OCI-LY7 (cell line): ENCODE measurements at regions not wholly inside any gene's neighbourhood (a gene's known extent, or its start where the extent isn't known, plus 50 kb on each side); places are given as distances from the start of the nearest gene placed in this dataset.

Source experiments
- EZH2phosphoT487 ChIP-seq: fragments of 200-600 bp; sonication (generic); IDR thresholded peaks from 2 replicates; pipeline ENCODE4 v1.6.1; 2018; ENCODE audit warnings: low read depth, borderline replicate concordance, mild to moderate bottlenecking, mixed run types, antibody characterized with exemption, low read length, moderate library complexity, mixed read lengths
- TF ChIP-seq, protein P1 (sequence below): fragments of 200-600 bp; sonication (generic); conservative IDR thresholded peaks from 2 replicates; pipeline ENCODE4 v1.5.1; 2014; ENCODE audit warnings: mild to moderate bottlenecking, antibody characterized with exemption, low read length, moderate library complexity, mixed read lengths

DNA sequence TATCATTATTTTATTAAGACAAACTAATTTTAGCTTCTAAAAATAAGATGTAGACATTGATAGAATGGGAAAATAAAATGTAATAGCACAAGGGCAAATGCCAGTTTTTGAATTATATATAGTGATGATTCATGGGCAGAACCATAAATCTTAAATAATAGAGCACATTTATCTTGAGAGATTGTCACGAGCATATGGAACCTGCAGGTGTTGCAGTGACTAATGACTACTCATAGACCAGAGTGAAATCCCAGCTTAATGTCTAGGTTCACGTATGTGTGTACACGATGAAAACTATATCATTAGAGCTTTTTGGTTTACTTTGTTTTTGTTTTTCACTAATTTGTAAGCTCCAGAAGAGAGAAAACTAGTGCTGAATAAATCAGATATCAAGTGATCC lies 150.2 kb upstream of the CACNA2D1 start:
- TF ChIP-seq, protein P1, sequence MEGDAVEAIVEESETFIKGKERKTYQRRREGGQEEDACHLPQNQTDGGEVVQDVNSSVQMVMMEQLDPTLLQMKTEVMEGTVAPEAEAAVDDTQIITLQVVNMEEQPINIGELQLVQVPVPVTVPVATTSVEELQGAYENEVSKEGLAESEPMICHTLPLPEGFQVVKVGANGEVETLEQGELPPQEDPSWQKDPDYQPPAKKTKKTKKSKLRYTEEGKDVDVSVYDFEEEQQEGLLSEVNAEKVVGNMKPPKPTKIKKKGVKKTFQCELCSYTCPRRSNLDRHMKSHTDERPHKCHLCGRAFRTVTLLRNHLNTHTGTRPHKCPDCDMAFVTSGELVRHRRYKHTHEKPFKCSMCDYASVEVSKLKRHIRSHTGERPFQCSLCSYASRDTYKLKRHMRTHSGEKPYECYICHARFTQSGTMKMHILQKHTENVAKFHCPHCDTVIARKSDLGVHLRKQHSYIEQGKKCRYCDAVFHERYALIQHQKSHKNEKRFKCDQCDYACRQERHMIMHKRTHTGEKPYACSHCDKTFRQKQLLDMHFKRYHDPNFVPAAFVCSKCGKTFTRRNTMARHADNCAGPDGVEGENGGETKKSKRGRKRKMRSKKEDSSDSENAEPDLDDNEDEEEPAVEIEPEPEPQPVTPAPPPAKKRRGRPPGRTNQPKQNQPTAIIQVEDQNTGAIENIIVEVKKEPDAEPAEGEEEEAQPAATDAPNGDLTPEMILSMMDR, result no peak
- no peak for TF ChIP-seq EZH2phosphoT487
